Testis (tissue), 2 donors: ENCODE measurements at regions not wholly inside any gene's neighbourhood (a gene's known extent, or its start where the extent isn't known, plus 50 kb on each side); places are given as distances from the start of the nearest gene placed in this dataset.

ENCODE experiments used
- POLR2A ChIP-seq: fragments of 450-650 bp; IDR thresholded peaks from one replicate; pipeline ENCODE4 v1.6.1; 2017; ENCODE audit warnings: antibody characterized with exemption, mild to moderate bottlenecking, moderate library complexity
- TF ChIP-seq, protein P1 (sequence below), 3 experiments: fragments of 450-650 bp in 2 of 3; fragments of 200-600 bp in 1 of 3; sonication (generic) in 1 of 3; IDR thresholded peaks; one replicate each; pipeline ENCODE4 v1.5.1; 2016 to 2019; ENCODE audit warnings: antibody characterized with exemption in 3 of 3, mild to moderate bottlenecking in 2 of 3, moderate library complexity in 1 of 3

DNA sequence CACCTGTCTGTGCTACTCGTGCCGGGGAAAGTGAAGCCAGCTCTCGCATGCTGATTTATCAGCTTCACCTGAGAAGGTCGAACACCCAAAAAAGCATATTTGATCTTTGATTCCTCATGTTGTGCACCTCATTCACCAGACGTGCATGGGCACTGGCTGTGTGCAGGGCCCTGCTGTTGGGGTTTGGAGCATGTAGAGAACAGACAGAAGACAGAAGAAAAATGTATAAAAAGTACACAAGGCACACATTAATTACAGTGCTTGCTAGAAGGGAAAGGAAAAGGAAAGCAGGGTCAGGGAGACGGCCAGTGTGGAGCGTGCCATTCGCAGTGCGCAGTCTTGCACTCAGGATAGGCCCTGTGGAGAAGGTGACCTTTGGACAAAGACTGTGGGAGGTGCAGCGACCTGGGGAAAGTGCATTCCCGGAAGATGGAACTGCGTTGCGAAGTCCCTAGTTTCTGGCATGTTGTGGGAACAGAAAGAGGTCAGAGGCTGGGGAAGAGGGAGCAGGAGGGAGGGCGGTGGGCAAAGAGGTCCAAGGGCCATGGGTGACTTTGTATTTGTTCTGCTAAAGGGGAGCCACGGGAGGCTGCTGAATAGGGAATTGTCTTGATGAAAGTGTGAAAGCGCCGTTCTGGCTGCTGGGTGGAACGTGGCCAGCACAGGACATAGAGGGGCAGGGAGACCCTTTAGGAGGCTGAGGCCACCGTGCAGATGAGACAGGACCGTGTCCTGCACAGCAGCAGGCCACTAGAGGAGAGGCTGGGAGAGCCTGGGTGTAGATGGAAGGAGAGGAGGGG lies 232.8 kb downstream of the GLRX3 start:
- TF ChIP-seq, protein P1, sequence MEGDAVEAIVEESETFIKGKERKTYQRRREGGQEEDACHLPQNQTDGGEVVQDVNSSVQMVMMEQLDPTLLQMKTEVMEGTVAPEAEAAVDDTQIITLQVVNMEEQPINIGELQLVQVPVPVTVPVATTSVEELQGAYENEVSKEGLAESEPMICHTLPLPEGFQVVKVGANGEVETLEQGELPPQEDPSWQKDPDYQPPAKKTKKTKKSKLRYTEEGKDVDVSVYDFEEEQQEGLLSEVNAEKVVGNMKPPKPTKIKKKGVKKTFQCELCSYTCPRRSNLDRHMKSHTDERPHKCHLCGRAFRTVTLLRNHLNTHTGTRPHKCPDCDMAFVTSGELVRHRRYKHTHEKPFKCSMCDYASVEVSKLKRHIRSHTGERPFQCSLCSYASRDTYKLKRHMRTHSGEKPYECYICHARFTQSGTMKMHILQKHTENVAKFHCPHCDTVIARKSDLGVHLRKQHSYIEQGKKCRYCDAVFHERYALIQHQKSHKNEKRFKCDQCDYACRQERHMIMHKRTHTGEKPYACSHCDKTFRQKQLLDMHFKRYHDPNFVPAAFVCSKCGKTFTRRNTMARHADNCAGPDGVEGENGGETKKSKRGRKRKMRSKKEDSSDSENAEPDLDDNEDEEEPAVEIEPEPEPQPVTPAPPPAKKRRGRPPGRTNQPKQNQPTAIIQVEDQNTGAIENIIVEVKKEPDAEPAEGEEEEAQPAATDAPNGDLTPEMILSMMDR (IDR thresholded peaks at IDR 0.05) = no peak
- no peak for TF ChIP-seq POLR2A
